Stimulated activated effector memory CD8-positive, alpha-beta T cell treated with anti-CD3 and anti-CD28 coated beads, Interleukin-12 subunit alpha, Interleukin-12 subunit beta, amount 100 ng/mL, for 72 hours (primary cell): ENCODE measurements at regions not wholly inside any gene's neighbourhood (a gene's known extent, or its start where the extent isn't known, plus 50 kb on each side); places are given as distances from the start of the nearest gene placed in this dataset.
A peak's percentile ranks its signal among the peaks of the same experiment; 100 is the strongest.
"Not testable (repeated sequence)": the region's sequence is repeated elsewhere in the genome, so short reads cannot be mapped to it uniquely, and the experiment has no call there.

Source experiments
- ATAC-seq: fragments of 150-1000 bp; cut with Tn5 transposase; 2 replicates; pipeline ENCODE4 v1.10.0; 2021
- DNase-seq, 2 donors: peaks; one replicate each; pipeline ENCODE4 v3.0.0; 2021 to 2022; ENCODE audit warnings: low spot score in 2 of 2
- H3K27ac Mint-ChIP-seq: one replicate; pipeline ENCODE4 v1.8.0; 2022; ENCODE audit warnings: mild to moderate bottlenecking, mixed read lengths
- H3K36me3 Mint-ChIP-seq: one replicate; pipeline ENCODE4 v1.8.0; 2022; ENCODE audit warnings: mild to moderate bottlenecking, mixed read lengths
- H3K4me1 Mint-ChIP-seq: one replicate; pipeline ENCODE4 v1.8.0; 2022; ENCODE audit warnings: mixed read lengths
- H3K4me3 Mint-ChIP-seq: one replicate; pipeline ENCODE4 v1.8.0; 2022; ENCODE audit warnings: mild to moderate bottlenecking, mixed read lengths
- H3K9me3 Mint-ChIP-seq: one replicate; pipeline ENCODE4 v1.8.0; 2022; ENCODE audit warnings: mixed read lengths

DNA sequence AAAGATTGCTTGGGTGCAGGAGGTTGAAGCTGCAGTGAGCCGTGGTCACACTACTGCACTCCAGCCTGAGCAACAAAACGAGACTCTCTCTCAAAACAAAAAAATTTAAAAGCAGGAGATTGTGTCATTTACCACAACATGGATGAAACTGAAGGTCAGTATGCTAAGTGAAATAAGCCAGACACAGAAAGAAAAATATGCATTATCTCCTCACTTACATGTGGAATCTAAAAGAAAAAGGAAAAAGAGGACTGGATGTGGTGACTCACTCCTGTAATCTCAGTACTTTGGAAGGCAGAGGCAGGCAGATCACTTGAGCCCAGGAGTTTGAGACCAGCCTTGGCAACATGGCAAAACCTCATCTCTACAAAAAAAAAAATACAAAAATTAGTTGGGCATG, 146.8 kb upstream of the DAPK1 start:
- DNase-seq (no peak), ATAC-seq (no peak)
- no peaks in the 10 kb centered on the region for H3K4me1 Mint-ChIP-seq
- no peak overlapping the region for H3K4me3 Mint-ChIP-seq
- no peaks in the 10 kb centered on the region for H3K9me3 Mint-ChIP-seq
- H3K36me3 Mint-ChIP-seq, result no peaks in the 10 kb centered on the region
- H3K27ac Mint-ChIP-seq, result no peak overlapping the region

DNA sequence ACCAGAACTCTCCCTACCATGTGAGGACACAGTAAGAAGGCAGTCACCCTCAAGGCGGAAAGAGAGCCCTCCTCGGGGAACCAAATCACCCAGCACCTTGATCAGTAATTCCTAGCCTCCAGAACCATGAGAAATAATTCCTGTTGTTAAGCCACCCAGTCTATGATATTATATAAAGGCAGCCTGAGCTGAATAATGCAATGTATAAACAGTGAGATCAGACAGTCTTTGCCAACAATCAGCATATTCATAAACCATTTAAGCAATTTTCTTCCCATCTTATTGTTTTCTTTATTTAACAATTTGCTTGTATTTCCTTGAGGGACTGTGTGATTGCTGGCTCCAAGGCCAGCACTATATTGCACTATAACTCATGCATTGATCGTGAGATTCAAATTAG, 144.4 kb upstream of the DAPK1 start:
- Mint-ChIP-seq H3K27ac (no peak overlapping the region), H3K36me3 (no peaks in the 10 kb centered on the region), H3K4me3 (no peak overlapping the region), H3K4me1 (no peaks in the 10 kb centered on the region), H3K9me3 (no peaks in the 10 kb centered on the region)
- DNase-seq (no peak), ATAC-seq (no peak)

DNA sequence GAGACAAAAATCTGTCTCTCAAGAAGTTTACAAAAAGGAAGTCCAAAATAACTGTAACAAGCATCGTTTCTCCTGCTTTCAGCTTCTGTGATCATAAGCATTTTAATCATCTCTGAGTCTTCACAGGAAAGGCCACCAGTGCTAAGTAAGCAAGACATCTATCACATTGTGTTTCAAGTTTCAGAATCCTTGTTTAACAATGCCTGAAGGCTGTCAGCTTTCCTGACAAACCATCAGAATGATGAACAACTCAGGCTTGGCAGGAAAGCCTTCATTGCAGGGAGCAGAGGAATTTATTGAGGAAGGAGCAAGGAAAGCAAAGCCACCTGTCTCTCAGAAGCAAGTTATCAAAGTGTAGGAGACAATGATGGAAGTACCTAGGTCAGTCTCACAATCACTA, 143.5 kb upstream of the DAPK1 start:
- DNase-seq, result no peak
- Mint-ChIP-seq H3K36me3 (peaks cover under 1% of the 10 kb centered on the region), H3K4me1 (no peaks in the 10 kb centered on the region), H3K27ac (no peak overlapping the region), H3K4me3 (no peak overlapping the region), H3K9me3 (no peaks in the 10 kb centered on the region)
- no peak for ATAC-seq

DNA sequence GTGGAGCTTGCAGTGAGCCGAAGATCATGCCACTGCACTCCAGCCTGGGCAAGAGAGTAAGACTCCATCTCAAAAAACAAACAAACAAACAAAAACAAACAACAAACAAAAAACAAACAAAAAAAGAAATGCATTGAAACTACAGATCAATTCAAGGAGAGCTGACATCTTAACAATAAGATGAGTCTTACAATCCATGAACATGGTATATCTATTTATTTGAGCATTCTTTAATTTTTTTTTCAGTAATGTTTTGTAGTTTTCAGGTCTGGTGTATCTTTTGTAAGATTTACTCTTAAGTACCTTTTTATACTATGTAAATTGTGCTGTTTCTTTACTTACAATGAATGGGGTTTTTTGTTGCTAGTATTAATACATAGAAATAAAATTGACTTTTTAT, 140.1 kb upstream of the DAPK1 start:
- no peak for DNase-seq
- Mint-ChIP-seq H3K27ac (no peak overlapping the region), H3K36me3 (peaks cover 6% of the 10 kb centered on the region), H3K9me3 (peaks cover 2% of the 10 kb centered on the region), H3K4me3 (no peak overlapping the region), H3K4me1 (no peaks in the 10 kb centered on the region)
- no peak for ATAC-seq

DNA sequence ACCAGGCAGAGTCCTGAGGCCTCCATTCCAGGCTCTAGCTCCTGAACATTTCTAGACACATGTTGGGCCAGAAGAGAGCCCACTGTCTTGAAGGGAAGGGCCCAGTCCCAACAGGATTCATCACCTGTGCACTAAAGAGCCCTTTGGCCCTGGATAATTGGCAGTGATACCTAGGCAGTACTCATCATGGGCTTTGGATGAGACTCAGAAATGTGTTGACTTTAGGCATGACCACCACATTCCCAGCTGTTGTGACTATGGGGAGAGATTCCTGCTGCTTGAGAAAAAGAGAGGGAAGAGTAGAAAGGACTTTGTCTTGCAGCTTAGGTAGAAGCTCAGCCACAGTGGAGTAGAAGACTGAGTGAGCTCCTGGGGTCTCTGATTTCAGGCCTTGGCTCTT, 138.4 kb upstream of the DAPK1 start:
- DNase-seq (no peak), ATAC-seq (no peak)
- H3K27ac Mint-ChIP-seq, result no peak overlapping the region
- H3K4me3 Mint-ChIP-seq, result no peak overlapping the region
- H3K4me1 Mint-ChIP-seq, result no peaks in the 10 kb centered on the region
- H3K9me3 Mint-ChIP-seq, result peaks cover 2% of the 10 kb centered on the region
- H3K36me3 Mint-ChIP-seq, result peaks cover 6% of the 10 kb centered on the region

DNA sequence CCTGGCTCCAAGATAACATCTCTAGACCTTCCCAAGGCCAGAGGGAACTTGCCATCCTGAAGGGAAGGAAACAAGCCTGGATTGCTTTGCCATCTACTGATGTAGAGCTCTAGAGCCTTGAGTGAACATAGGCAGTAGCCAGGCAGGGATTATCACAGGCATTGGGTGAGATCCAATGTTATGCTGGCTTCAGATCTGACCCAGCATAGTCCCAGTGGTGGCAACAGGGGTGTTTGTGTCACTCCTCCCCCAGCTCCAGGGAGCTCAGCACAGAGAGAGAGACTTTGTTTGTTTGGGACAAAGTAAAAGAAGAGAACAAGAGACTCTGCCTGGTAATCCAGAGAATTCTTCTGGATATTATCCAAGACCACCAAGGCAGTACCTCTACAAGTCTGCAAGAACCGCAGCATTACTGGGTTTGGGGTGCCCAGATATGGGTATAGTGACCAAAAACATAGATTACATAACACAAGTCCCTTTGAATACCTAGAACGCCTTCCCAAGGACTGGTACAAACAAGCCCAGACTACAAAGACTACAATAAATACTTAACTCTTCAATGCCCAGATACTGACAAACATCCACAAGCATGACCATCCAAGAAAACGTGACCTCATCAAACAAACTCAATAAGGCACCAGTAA, 137.6 kb upstream of the DAPK1 start:
- H3K27ac Mint-ChIP-seq, result no peak overlapping the region
- no peaks in the 10 kb centered on the region for H3K4me1 Mint-ChIP-seq
- no peak for DNase-seq
- H3K4me3 Mint-ChIP-seq, result no peak overlapping the region
- H3K36me3 Mint-ChIP-seq, result peaks cover 6% of the 10 kb centered on the region
- peaks cover 2% of the 10 kb centered on the region for H3K9me3 Mint-ChIP-seq
- ATAC-seq, result no peak

DNA sequence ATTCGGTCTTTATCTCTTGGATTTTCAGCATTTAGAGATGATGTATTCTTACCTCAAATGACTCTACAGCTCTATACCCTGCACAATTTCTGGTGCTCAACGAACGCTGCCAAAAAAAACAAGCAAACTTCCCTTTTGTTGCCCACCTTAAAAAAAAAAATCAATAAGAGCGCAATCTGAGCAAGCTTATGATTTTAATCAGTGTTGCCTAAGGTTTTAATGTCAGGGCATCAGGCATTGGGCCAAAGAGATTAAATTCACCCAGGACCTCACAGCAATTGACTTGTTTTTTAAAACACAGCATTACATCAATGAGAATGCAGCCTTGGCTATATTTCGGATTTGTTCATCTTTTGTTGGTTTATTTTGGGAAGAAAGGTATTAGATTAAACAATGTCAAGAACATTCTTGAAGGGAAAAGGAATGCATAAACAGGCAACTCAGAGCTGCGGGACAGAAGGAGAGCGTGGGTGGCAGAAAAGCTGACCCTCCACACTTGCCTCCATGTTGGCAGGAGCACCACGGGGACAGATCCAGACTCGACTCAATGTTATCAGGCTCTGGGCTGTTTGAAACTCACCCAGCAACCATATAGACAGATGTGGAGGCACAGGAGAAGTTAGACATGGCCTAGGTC, 127.5 kb upstream of the DAPK1 start:
- H3K4me3 Mint-ChIP-seq, result no peak overlapping the region
- no peak overlapping the region for H3K27ac Mint-ChIP-seq
- ATAC-seq (no peak), DNase-seq (no peak)
- H3K4me1 Mint-ChIP-seq, result peaks cover 8% of the 10 kb centered on the region
- peaks cover 2% of the 10 kb centered on the region for H3K9me3 Mint-ChIP-seq
- H3K36me3 Mint-ChIP-seq, result no peaks in the 10 kb centered on the region

DNA sequence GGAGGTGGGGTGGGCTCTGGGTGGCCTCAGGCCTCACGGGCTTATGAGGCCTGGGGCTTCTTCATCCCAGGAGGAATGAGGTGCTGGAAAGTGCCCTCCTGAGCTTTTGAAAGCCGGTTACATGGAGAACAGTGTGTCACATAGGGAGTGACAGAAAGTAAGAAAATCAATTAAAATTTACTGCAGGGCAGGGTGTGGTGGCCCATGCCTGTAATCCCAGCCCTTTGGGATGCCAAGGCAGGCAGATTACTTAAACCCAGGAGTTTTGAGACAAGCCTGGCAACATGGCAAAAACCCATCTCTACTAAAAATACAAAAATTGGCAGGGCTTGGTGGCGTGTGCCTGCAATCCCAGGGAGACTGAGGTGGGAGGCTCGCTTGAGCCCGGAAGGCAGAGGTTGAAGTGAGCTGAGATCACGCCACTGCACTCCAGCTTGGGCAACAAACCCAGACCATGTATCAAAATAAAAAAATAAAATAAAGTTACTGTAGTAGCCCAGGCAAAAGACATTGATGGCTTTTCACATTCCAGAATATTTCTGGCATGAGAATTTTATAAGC, 125.8 kb upstream of the DAPK1 start:
- Mint-ChIP-seq H3K4me1 (peaks cover 8% of the 10 kb centered on the region), H3K4me3 (no peak overlapping the region), H3K36me3 (no peaks in the 10 kb centered on the region), H3K9me3 (no peaks in the 10 kb centered on the region), H3K27ac (no peak overlapping the region)
- DNase-seq (no peak), ATAC-seq (no peak)

DNA sequence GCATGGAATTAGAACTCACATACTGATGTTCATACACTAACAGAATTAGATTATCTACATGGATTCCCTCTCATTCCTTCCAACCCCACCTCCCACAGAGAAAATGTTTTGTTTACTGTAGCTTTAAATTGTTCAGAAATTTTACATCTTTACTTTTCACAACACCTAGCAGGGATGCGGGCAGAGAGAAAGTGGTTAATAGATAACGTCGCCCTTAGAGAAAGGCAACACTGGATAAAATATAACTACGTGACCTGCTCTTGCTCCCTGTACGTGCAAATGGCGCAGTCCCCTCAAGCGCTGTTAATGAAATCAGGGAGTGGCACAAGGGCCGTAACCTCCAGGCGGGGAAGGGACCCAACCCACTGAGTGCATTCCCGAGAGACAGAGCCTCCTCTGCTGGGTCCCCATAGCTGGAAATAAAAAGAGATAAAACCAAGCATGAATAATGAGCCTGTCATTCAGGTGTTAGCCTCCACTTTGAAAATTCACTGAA, 125.3 kb upstream of the DAPK1 start:
- Mint-ChIP-seq H3K27ac (no peak overlapping the region), H3K36me3 (no peaks in the 10 kb centered on the region), H3K4me1 (peaks cover 8% of the 10 kb centered on the region), H3K4me3 (no peak overlapping the region), H3K9me3 (no peaks in the 10 kb centered on the region)
- DNase-seq, result no peak
- ATAC-seq, result no peak

DNA sequence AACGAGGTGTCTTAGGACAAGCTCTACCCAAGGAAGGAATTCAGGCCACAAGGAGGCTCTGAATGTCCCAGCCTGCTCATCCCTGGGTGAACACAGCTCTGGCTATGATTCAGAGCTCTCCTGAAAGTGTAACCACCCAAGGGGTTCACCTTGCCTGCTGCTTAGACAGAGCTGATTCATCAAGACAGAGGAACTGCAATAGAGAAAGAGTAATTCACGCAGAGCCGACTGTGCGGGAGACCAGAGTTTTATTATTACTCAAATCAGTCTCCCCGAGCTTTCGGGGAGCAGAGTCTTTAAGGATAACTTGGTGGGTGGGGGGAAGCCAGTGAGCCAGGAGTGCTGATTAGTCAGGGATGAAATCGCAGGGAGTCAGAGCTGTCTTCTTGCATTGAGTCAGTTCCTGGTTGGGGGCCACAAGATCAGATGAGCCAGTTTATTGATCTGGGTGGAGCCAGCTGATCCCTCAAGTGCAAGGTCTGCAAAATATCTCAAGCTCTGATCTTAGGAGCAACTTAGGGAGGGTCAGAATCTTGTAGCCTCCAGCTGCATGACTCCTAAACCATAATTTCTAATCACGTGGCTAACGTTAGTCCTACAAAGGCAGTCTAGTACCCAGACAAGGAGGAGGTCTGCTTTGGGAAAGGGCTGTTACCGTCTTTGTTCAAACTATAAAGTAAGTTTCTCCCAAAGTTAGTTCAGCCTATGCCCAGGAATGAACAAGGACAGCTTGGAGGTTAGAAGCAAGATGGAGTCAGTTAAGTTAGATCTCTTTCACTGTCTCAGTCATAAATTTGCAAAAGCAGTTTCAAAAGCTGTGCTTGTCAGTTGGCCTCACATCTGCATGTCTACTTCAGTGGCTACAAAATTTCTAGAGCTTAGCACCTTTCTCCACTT, 123.4 kb upstream of the DAPK1 start:
- H3K36me3 Mint-ChIP-seq, H3K4me3 Mint-ChIP-seq, H3K27ac Mint-ChIP-seq, H3K4me1 Mint-ChIP-seq, H3K9me3 Mint-ChIP-seq: not testable (repeated sequence)
- peak; percentile 91 for ATAC-seq
- DNase-seq, result peak in 1 of 2 donors; percentile 61

DNA sequence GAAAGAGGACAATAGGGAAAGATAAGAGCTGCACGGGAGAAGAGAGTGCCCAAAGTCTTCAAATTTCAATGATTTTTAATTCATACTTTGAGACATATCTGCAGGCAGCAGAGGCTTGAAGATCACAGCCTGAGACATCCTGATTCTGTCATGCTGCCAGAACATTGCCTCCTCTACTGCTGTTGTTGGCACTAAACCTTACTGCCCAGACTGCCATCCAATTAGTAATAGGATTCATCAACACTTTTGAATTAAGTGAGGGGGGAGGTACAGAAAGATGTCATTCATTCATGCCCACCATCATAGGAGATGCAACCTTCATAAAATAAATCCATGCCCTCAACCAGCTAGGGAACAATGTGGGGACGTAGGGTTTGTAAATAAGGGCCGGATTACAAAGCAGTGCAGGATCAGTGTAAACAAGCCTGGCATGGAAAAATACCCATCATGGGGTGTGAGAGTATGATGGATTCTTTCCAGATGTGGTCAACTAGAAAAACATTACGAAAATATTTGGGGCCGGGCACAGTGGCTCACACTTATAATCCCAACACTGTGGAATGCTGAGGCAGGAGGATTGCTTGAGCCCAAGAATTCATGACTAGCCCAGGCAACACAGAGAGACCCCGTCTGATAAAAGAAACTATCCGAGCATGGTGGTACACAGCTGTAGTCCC, 122.1 kb upstream of the DAPK1 start:
- Mint-ChIP-seq H3K36me3 (no peaks in the 10 kb centered on the region), H3K4me1 (peaks cover 8% of the 10 kb centered on the region), H3K9me3 (no peaks in the 10 kb centered on the region), H3K4me3 (no peak overlapping the region), H3K27ac (no peak overlapping the region)
- no peak for ATAC-seq
- no peak for DNase-seq

DNA sequence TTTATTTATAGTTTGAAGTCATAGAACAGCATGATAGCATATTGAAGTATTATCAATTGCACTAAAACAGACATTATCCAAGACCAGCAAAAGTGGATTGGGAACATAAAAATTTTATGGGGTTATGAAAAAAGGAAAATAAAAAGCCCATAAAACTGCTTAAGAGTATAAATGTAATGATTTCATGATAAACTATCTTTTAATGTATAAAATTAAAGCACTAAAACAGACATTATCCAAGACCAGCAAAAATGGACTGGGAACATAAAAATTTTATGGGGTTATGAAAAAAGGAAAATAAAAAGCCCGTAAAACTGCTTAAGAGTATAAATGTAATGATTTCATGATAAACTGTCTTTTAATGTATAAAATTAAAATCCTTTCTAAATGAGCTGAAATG, 119.0 kb upstream of the DAPK1 start:
- no peaks in the 10 kb centered on the region for H3K9me3 Mint-ChIP-seq
- H3K36me3 Mint-ChIP-seq, result no peaks in the 10 kb centered on the region
- ATAC-seq (no peak), DNase-seq (no peak)
- no peak overlapping the region for H3K4me3 Mint-ChIP-seq
- no peak overlapping the region for H3K27ac Mint-ChIP-seq
- H3K4me1 Mint-ChIP-seq, result peaks cover 7% of the 10 kb centered on the region

DNA sequence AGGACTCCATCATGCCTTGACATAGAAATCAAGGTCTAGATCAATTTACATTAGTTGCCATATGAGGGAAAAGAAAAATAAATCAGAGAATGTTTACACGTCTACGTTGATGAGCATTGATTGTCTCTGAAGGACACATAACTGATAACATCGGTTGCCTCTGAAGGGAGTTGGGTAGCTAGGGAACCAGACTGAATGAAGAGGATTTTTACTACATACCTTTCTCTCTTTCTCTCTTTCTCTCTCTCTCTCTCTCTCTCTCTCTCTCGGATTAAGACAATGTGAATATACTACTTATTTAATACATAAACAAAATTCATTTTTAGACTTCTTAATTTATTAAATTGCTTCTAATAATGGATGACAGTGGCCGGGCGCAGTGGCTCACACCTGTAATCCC, 118.4 kb upstream of the DAPK1 start:
- DNase-seq (no peak), ATAC-seq (no peak)
- H3K4me1 Mint-ChIP-seq, result peaks cover under 1% of the 10 kb centered on the region
- no peaks in the 10 kb centered on the region for H3K9me3 Mint-ChIP-seq
- H3K4me3 Mint-ChIP-seq, result no peak overlapping the region
- H3K27ac Mint-ChIP-seq, result no peak overlapping the region
- no peaks in the 10 kb centered on the region for H3K36me3 Mint-ChIP-seq

DNA sequence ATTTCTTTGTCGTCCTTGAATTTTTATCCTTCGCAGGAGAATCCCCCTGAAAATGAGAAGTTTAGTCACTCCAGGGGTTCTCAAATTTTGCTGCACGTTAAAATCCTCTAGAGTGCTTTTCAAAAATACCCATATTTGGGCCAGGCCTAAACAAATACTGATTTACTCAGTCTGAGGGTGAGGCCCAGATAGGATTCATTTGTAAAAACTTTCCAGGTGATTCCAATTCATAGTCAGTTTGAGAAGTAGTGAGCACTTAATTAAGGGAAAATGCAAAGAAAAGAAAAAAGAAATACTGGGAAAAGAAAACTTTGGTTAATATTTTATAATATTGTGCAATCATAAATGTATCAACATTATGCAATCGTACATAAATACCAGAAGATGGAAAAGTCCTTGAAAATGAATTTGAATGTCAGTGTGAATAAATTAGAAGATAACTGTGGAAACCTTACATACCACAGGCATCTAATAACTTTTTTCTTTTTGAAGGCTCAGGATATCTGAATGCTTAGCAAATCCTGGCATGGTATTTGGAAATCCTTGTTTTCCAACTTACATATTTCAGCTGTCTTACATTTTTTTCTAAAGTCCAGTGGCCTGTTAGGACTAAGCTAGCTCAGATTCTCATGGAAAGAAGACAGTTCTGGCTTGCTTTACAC, 116.5 kb upstream of the DAPK1 start:
- Mint-ChIP-seq H3K36me3 (no peaks in the 10 kb centered on the region), H3K27ac (no peak overlapping the region), H3K4me3 (no peak overlapping the region), H3K9me3 (no peaks in the 10 kb centered on the region), H3K4me1 (no peaks in the 10 kb centered on the region)
- no peak for ATAC-seq
- DNase-seq, result no peak

DNA sequence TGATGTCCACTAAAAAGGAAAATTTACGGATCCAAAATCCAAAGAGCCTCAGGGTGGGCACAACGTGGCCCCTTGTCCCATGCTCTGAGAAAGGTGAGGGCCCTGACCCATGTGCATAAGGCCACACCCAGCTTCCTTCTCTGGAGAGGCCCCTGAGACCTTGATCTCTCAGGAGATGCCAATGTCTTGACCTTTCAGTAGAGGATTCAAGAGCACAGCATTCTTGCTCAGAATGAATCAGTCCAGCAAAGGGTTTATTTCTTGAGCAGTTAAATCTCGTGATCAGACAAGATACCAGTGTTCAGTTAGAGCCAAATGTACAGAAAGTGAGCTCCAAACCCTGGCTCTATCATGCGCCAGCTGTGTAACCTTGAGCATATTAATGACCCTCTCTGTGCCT, 115.9 kb upstream of the DAPK1 start:
- Mint-ChIP-seq H3K9me3 (no peaks in the 10 kb centered on the region), H3K27ac (no peak overlapping the region), H3K4me3 (no peak overlapping the region), H3K36me3 (no peaks in the 10 kb centered on the region), H3K4me1 (no peaks in the 10 kb centered on the region)
- ATAC-seq (no peak), DNase-seq (no peak)
